22Rv1 (cell line): ENCODE measurements at regions not wholly inside any gene's neighbourhood (a gene's known extent, or its start where the extent isn't known, plus 50 kb on each side); places are given as distances from the start of the nearest gene placed in this dataset.

ENCODE experiments used
- ZFX ChIP-seq: fragments of 450-650 bp; IDR thresholded peaks from 2 replicates; pipeline ENCODE4 v1.6.1; 2017; ENCODE audit warnings: antibody characterized with exemption, borderline replicate concordance
- TF ChIP-seq, protein P1 (sequence below): fragments of 450-650 bp; IDR thresholded peaks from 2 replicates; pipeline ENCODE4 v1.5.1; 2017; ENCODE audit warnings: mild to moderate bottlenecking

DNA sequence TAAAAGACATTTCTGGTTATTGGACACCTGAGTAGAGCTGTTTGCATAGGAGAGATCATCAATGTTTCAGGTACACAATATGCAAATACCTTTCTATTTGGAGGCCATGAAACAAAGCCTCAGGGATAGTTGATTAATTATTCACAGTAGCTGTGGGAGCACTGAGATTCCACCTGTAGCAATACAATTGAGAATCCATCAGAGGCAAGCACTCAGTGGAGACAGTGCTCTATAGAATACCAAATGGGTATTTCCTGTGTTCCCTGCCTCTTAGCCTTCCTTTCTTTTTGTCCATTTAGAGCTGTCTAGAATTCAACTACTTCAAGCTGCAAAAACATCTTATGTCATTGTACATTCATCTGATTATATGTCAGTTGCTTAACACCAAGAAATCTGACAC is 1754.0 kb upstream of the ACO1 start:
- TF ChIP-seq, protein P1, sequence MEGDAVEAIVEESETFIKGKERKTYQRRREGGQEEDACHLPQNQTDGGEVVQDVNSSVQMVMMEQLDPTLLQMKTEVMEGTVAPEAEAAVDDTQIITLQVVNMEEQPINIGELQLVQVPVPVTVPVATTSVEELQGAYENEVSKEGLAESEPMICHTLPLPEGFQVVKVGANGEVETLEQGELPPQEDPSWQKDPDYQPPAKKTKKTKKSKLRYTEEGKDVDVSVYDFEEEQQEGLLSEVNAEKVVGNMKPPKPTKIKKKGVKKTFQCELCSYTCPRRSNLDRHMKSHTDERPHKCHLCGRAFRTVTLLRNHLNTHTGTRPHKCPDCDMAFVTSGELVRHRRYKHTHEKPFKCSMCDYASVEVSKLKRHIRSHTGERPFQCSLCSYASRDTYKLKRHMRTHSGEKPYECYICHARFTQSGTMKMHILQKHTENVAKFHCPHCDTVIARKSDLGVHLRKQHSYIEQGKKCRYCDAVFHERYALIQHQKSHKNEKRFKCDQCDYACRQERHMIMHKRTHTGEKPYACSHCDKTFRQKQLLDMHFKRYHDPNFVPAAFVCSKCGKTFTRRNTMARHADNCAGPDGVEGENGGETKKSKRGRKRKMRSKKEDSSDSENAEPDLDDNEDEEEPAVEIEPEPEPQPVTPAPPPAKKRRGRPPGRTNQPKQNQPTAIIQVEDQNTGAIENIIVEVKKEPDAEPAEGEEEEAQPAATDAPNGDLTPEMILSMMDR, result no peak
- TF ChIP-seq ZFX, result no peak
